H1 (cell line): ENCODE measurements at regions not wholly inside any gene's neighbourhood (a gene's known extent, or its start where the extent isn't known, plus 50 kb on each side); places are given as distances from the start of the nearest gene placed in this dataset.

Experiments used
- JUN ChIP-seq: IDR thresholded peaks from 2 replicates; pipeline ENCODE4 v1.6.1; 2011; ENCODE audit warnings: low read depth, mild to moderate bottlenecking, improper control_type of control experiment, low read length
- JUND ChIP-seq: IDR thresholded peaks from 2 replicates; pipeline ENCODE4 v1.6.1; 2011; ENCODE audit warnings: mild to moderate bottlenecking, improper control_type of control experiment, low read length
- PHF8 ChIP-seq: fragments of 200-600 bp; sonication (generic); conservative IDR thresholded peaks from 2 replicates; pipeline ENCODE4 v1.7.1; 2012; ENCODE audit warnings: low read depth, mild to moderate bottlenecking, inconsistent platforms, low read length, moderate library complexity
- SIX5 ChIP-seq: IDR thresholded peaks from 2 replicates; pipeline ENCODE4 v1.6.1; 2011; ENCODE audit warnings: mild to moderate bottlenecking, low read depth, low read length
- YY1 ChIP-seq: IDR thresholded peaks from 2 replicates; pipeline ENCODE4 v1.6.1; 2011; ENCODE audit warnings: low read depth, mild to moderate bottlenecking, low read length
- ZNF274 ChIP-seq: IDR thresholded peaks from 2 replicates; pipeline ENCODE4 v1.7.0; 2012; ENCODE audit warnings: low read length, borderline replicate concordance; ENCODE audit errors: extremely low read depth

- TF ChIP-seq SIX5 (no peak), PHF8 (no peak), YY1 (no peak), ZNF274 (no peak), JUND (no peak), JUN (no peak)
These were observed 198.9 kb upstream of the LPP start (continued) for GRCh38 chr3:187954873-187955586.
